ENCODE measurements at regions not wholly inside any gene's neighbourhood (a gene's known extent, or its start where the extent isn't known, plus 50 kb on each side); places are given as distances from the start of the nearest gene placed in this dataset.
A peak's percentile ranks its signal among the peaks of the same experiment; 100 is the strongest.

GRCh38 chr5:92353107-92354030 lies 970.3 kb upstream of the ARRDC3 start:
- H3K4me1 ChIP-seq = no peaks in the 10 kb centered on the region
- ATAC-seq = peak in 1 of 4 donors; percentile 31
- H3K36me3 ChIP-seq = no peaks in the 10 kb centered on the region
- DNase-seq = no peak
- no peaks in the 10 kb centered on the region for H3K9me3 ChIP-seq
- TF ChIP-seq CTCF (IDR thresholded peaks at IDR 0.05) = no peak
- no peak overlapping the region for H3K4me3 ChIP-seq
- no peak overlapping the region for H3K27ac ChIP-seq
- no peaks in the 10 kb centered on the region for H3K27me3 ChIP-seq
- no peak for FAIRE-seq
- intact Hi-C loops (cut with DNase I) = no loop called here
- 49 to 50% methylated on average over 5 of the region's 5 CpGs for WGBS, 2 donors

- ATAC-seq (no peak), FAIRE-seq (no peak), DNase-seq (no peak)
- WGBS, 2 donors = 34 to 40% methylated on average over 2 of the region's 2 CpGs
- Histone ChIP-seq H3K27me3 (no peaks in the 10 kb centered on the region), H3K36me3 (no peaks in the 10 kb centered on the region), H3K9me3 (no peaks in the 10 kb centered on the region), H3K4me3 (no peak overlapping the region), H3K27ac (no peak overlapping the region), H3K4me1 (no peaks in the 10 kb centered on the region)
- TF ChIP-seq CTCF (IDR thresholded peaks at IDR 0.05) = no peak
- intact Hi-C loops (cut with DNase I) = no loop called here
Observed at GRCh38 chr5:92337772-92338234, 954.7 kb upstream of the ARRDC3 start.

GRCh38 chr5:92332039-92332438 lies 948.9 kb upstream of the ARRDC3 start:
- no peak overlapping the region for H3K4me3 ChIP-seq
- ATAC-seq (no peak), FAIRE-seq (no peak), DNase-seq (no peak)
- no peaks in the 10 kb centered on the region for H3K36me3 ChIP-seq
- no peak for TF ChIP-seq CTCF (IDR thresholded peaks at IDR 0.05)
- H3K27me3 ChIP-seq = no peaks in the 10 kb centered on the region
- H3K4me1 ChIP-seq = no peaks in the 10 kb centered on the region
- H3K27ac ChIP-seq = no peak overlapping the region
- WGBS, 2 donors = 37 to 41% methylated on average over 2 of the region's 2 CpGs
- H3K9me3 ChIP-seq = no peaks in the 10 kb centered on the region
- intact Hi-C loops (cut with DNase I) = no loop called here

- ATAC-seq (no peak), DNase-seq (no peak), FAIRE-seq (no peak)
- Histone ChIP-seq H3K4me1 (no peaks in the 10 kb centered on the region), H3K27me3 (no peaks in the 10 kb centered on the region), H3K36me3 (no peaks in the 10 kb centered on the region), H3K27ac (no peak overlapping the region), H3K4me3 (no peak overlapping the region), H3K9me3 (no peaks in the 10 kb centered on the region)
- intact Hi-C loops (cut with DNase I) = no loop called here
- TF ChIP-seq CTCF (IDR thresholded peaks at IDR 0.05) = no peak
Observed at GRCh38 chr5:92330365-92330764, 947.2 kb upstream of the ARRDC3 start.

GRCh38 chr5:92329759-92330158 lies 946.6 kb upstream of the ARRDC3 start:
- no peaks in the 10 kb centered on the region for H3K36me3 ChIP-seq
- H3K4me3 ChIP-seq = no peak overlapping the region
- intact Hi-C loops (cut with DNase I) = no loop called here
- no peak overlapping the region for H3K27ac ChIP-seq
- ATAC-seq (no peak), DNase-seq (no peak), FAIRE-seq (no peak)
- 56 to 68% methylated on average over 3 of the region's 3 CpGs for WGBS, 2 donors
- H3K4me1 ChIP-seq = no peaks in the 10 kb centered on the region
- no peaks in the 10 kb centered on the region for H3K27me3 ChIP-seq
- H3K9me3 ChIP-seq = no peaks in the 10 kb centered on the region
- TF ChIP-seq CTCF (IDR thresholded peaks at IDR 0.05) = no peak
